Left renal cortex interstitium (tissue), 4 donors: ENCODE measurements at regions not wholly inside any gene's neighbourhood (a gene's known extent, or its start where the extent isn't known, plus 50 kb on each side); places are given as distances from the start of the nearest gene placed in this dataset.
A peak's percentile ranks its signal among the peaks of the same experiment; 100 is the strongest.

Experiments used
- DNase-seq, 4 donors: peaks; one replicate each; pipeline ENCODE4 v3.0.0-alpha.2; 2013; ENCODE audit warnings: low read depth in 4 of 4, low spot score in 2 of 4, missing footprints in 1 of 4

DNA sequence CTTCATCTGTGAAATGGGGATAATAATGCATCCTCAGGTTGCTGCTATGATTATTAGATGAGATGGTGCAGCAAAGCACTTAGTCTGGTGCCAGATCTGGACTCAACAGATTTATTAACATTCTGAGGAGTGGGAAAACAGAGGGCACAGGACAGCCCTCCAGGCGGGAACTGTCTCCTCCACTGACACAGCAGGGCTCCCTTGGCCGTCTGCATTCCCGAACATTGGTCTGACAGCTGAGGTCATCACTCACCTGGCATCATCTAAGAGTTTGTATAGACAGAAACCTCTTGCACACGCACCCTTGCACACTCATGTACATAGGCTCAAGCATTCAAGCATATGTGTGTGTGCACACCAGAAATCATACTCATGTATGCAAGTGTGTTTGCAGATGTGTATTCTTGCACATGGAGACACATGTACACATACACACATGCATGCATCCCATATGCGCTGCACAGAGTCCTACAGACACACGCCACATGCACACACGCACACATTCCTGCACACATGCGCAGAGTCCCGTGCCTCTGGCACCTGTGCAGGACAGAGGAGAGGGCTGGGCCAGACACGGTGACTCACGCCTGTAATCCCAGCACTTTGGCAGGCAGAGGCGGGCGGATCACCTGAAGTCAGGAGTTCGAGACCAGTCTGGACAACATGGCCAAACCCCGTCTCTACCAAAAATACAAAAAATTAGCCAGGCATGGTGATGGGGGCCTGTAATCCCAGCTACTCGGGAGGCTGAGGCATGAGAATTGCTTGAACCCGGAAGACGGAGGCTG, 173.3 kb upstream of the GLI2 start:
- DNase-seq = no peak

GRCh38 chr2:120563616-120564015, 172.1 kb upstream of the GLI2 start:
- no peak for DNase-seq

GRCh38 chr2:120564213-120565094, 171.2 kb upstream of the GLI2 start:
- peak in 1 of 4 donors; percentile 29 for DNase-seq

GRCh38 chr2:120565095-120565460, 170.6 kb upstream of the GLI2 start:
- no peak for DNase-seq

DNA sequence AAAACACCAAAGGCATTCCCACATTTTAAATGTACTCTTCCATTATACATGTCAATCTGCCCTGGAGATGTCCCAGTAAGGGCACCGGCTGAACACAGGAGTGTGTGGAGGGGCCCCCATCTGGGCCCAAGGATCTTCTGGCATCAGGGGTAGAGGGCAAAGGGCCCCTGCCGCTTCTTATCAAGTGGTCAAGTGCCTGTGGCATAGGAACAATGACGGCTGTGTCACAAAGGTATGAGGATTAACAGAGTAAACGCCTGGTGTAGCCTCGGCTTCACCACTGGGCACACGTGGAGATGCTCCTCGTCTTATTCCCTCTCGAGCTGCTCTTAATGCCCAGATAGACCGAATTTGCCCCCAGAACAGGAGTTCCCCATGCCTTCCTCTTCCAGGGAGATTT, 169.7 kb upstream of the GLI2 start:
- DNase-seq = no peak

GRCh38 chr2:120566331-120567035, 169.2 kb upstream of the GLI2 start:
- DNase-seq = no peak

DNA sequence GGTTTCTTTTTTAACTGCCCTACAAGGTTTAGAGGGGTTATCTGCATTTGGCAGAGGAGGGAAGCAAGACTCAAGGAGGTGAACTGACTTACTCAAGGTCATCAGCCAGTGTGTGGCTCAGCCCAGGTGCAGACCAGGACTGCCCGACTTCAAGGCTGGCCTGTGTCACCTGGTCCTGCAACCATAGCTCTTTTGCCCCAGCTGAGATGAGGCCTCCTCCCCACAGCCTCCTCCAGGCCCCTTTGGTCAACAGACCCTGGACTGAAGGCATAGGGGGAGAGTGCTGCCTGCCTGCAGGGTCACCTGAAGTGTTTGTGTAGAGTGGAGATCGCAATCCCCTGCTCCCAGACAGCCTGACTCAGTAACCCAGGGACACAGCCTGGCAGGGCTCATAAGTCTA, 168.5 kb upstream of the GLI2 start:
- no peak for DNase-seq

DNA sequence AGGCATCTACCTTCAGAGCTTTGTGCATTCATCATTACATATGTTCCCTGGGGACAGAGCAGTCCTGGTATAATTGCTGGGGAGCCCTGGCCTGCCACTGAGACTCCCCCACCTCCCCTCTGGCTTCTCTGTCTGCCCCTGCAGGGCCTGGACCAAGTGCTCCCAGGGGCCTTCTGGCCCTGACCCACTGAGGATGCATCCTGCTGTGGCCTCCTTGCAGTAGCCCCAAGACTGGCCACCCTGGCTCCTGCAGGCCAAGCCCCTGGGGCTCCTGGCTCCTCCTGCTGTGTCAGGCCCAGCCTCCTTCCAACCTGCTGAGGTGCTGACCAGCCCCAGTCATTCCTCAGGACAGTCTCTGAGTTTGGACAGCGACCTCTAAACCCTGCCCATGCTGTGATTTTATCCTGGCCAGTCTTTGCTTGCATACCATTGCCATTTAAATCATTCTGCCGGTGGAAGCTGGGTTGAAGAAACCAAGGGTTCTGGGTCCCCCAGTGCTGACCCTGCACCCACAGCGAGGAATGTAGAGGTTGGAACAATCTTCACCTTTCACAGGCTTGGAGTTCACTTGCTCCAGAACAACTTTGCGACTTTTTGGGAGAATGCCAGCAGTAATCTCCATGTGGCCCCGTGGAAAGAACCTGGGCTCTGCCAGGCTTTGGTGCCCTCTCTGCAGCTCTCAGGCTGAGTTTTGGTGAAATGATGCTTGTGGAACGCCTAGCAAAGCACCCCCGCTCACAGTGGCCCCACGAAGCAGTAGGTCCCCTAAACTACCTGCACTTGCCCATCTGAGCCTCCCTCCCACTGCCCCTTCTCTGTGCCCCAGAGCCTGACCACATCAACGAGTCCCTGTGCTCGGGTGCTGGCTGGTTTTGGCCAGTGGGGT, 167.3 kb upstream of the GLI2 start:
- no peak for DNase-seq

DNA sequence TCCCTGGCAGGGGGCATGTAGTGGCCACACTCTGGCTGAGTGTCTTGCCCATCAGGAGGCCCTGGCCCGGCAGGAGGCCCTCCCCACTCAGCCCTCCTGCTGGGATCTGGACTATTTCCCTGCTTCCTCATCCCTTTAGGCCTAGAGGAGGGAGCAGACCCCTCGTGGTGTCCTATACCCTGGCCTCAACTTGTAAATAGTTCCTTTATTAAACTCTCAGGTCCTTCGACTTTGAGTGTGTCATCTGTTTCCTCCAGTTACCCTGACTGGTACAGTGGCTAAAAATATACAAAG, 166.7 kb upstream of the GLI2 start:
- DNase-seq = no peak

DNA sequence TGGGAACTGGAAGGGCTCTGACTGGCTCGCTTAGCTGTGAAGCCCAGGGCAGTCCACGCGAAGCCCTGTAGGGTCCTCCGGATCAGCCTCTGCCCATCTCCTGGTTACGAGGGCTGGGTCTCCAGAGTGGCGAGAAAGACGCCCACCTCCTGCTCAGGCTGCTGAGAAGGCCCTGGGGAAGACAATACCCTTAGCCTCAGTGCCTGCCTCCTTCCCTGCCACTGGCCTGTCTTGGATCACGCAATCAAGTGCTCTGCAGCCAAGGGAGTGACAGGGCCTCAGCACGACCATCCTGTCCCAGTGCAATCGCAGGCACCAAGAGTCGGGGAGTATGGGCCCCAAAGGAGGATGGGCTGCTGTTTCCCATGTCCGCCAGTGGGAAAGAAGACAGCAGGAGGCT, 165.7 kb upstream of the GLI2 start:
- no peak for DNase-seq

DNA sequence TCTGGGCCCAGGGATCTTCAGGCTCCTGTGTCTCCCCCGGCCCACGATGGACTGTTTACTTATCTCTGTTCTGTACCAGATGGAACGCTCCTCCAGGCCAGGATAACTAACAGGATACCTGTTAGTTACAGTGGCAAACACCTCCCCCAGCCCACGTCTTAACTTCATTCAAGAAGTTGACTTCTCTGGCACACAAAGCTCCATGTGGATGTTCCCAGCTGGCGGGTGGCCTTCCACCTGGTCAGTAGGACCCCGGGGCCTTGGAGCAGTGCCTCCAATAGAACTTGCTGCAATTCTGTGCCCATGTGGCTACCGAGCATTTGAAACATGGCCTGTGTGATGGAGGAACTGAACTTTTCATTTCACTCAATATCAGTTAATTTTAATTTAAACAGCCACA, 165.1 kb upstream of the GLI2 start:
- no peak for DNase-seq

DNA sequence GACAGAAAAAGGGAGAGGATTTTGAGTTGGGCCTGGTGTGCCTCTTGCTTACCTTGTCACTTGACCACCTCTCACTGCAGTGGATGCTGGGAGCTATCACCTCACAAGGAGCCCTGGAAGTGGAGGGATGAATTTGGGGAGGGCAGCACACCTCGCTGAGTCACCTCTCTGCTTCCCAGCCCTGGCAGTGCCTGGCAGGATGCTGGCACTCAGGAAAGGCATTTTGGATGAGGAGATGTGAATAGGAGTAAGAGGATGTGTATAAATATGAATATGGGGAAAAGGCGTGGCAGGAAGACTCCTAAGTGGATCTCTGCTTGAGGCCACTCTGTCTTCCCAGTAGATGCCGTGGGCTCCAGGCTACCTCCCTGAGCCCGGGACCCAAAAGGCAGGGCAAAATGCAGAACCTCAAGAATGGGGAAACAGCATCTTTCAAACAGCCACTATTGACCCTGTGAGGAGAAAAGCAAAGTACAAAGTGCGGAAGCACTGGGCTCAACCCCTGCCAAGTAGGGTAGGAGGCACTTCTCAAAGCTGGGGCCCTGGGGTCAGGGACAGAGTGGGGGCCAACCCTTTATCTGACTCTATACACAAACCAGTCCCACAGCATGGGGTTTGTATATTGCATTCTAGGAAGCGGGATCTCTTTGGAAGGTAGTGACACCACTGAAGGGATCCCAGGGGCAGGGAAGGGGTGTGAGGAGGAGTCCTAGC, 164.5 kb upstream of the GLI2 start:
- no peak for DNase-seq

GRCh38 chr2:120572226-120572625, 163.4 kb upstream of the GLI2 start:
- DNase-seq = no peak

- no peak for DNase-seq
Observed at GRCh38 chr2:120574620-120575019, 161.0 kb upstream of the GLI2 start.

DNA sequence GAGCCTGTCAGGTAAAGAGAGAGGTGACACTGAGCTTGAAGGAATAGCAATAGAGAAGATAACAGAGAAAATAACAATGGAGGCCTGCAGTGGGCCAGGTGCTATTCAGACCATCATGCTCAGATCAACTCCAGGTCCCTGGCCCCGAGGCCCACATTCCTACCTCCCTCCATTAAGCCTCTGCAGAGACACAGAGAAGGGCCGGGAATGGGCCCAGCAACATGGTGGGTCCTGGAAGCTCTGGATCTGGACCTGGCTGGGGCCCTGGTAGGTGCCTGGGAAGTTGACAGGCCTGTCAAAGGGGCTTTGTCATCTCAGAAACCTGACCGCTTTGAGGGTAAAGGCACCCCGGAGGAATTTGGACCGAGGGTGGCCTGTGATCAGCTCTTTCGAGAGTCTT, 159.7 kb upstream of the GLI2 start:
- no peak for DNase-seq

GRCh38 chr2:120576509-120577474, 158.9 kb upstream of the GLI2 start:
- DNase-seq = no peak

GRCh38 chr2:120577721-120578295, 157.9 kb upstream of the GLI2 start:
- DNase-seq = no peak

DNA sequence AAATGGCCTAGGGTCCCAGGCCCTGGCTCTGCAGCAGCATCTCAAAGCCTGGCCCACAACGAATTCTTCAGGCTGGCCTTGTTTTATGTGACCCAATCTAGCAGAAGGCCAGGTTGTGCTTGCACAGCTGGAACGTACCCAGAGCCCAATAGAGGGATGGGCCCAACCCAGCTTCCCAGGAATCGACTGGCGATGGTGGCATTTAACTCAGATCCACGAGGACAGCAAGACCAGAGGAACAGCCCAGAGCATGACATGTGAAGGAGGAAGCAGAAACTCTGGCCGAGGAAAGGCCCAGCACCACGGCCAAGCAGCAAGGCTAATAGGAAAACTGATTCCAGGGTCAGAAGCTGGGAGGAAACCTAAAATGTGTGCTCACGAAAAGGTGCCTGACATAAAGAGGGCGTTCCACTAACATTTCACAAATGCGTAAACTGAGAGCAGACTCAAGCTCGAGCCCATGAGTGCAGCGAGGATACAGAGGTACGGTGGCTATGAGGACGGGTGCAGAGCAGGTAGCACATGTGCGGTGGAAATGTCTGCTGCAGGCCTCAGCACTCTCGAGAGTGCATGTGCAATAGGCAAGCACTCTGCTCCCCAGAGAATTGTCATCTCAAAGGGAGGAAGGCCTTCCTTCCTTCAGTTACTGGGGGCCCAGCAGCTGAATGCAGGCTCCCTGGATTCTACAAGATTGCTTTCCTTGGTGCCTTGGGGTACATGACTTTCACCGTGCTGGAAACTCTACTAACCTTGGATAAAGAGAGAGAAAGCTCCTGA, 156.9 kb upstream of the GLI2 start:
- DNase-seq = no peak
